ENCODE measurements at regions not wholly inside any gene's neighbourhood (a gene's known extent, or its start where the extent isn't known, plus 50 kb on each side); places are given as distances from the start of the nearest gene placed in this dataset.

DNA sequence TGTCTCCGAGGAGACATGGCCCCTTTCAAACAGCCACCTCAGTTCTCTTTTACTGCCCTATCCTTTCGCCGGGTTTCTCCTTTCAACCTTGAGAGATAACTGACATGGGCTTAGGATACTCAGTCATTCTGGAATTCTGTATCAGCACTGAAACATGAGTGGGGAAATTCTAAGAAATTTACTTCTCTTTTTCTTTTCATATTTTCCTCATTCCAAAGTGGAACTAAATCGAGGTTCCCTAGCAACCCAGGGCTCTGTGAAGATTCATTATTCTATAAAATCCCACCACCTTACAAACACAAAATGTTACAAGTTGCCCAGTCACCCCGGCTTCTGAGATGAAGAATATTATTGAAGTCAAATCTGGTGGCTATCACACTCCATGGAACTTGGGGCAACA lies 319.2 kb downstream of the ENC1 start:
- no peaks in the 10 kb centered on the region for H3K36me3 ChIP-seq (ENCODE audit: control insufficient read depth in 1 of 2, insufficient read depth in 2 of 2, low read length in 2 of 2)
- no peak overlapping the region for H3K4me3 ChIP-seq (replicated peaks in 1 of 2; ENCODE audit: low read depth in 1 of 2, low read length in 2 of 2)
- H2AFZ ChIP-seq (ENCODE audit: low read depth, low read length, poor library complexity, severe bottlenecking) = no peak overlapping the region
- H3K27me3 ChIP-seq (ENCODE audit: insufficient read depth, low read length) = peaks cover 32% of the 10 kb centered on the region
- no peak for DNase-seq (ENCODE audit: low read depth, low spot score)
- H3K9ac ChIP-seq (ENCODE audit: low read length) = no peak overlapping the region
- no peak for ATAC-seq
- H3K9me3 ChIP-seq (ENCODE audit: control insufficient read depth in 1 of 2, insufficient read depth in 1 of 2, low read depth in 1 of 2, low read length in 2 of 2) = no peaks in the 10 kb centered on the region
- no peak overlapping the region for H3K4me2 ChIP-seq (ENCODE audit: low read length)
- POLR2A ChIA-PET = no interaction called here
- peaks cover 5 to 16% of the 10 kb centered on the region in 2 experiments; a peak in 3 of 4 replicates for H3K4me1 ChIP-seq (ENCODE audit: control insufficient read depth in 1 of 2, insufficient read depth in 2 of 2, low read length in 2 of 2)
- no peaks in the 10 kb centered on the region for H3K79me2 ChIP-seq (ENCODE audit: insufficient read depth, low read length)
- intact Hi-C loops (cut with micrococcal nuclease) = no loop called here
- TF ChIP-seq REST (IDR thresholded peaks at IDR 0.05; ENCODE audit: low read depth) = no peak
- no peak for TF ChIP-seq SRF (IDR thresholded peaks at IDR 0.05; ENCODE audit: low read depth)
- CTCF ChIA-PET = no interaction called here
- H4K20me1 ChIP-seq (ENCODE audit: insufficient read depth) = no peaks in the 10 kb centered on the region
- no TSS peak for BruUV-seq (replicated peaks)
- RAD21 ChIA-PET (ENCODE audit: low non-redundant PET in 1 of 2, low total read pairs in 2 of 2, uncharacterized antibody in 2 of 2, unreplicated experiment in 2 of 2) = no interaction called here
- H3K27ac ChIP-seq (ENCODE audit: low read depth, low read length) = no peak overlapping the region
- H3K9me2 ChIP-seq (ENCODE audit: insufficient read depth) = no peaks in the 10 kb centered on the region

GRCh38 chr5:74320526-74320925 lies 320.0 kb downstream of the ENC1 start:
- Histone ChIP-seq H3K4me2 (ENCODE audit: low read length) (no peak overlapping the region), H3K27me3 (ENCODE audit: insufficient read depth, low read length) (peaks cover 27% of the 10 kb centered on the region), H3K9me2 (ENCODE audit: insufficient read depth) (no peaks in the 10 kb centered on the region), H3K9me3 (ENCODE audit: control insufficient read depth in 1 of 2, insufficient read depth in 1 of 2, low read depth in 1 of 2, low read length in 2 of 2) (no peaks in the 10 kb centered on the region), H3K9ac (ENCODE audit: low read length) (no peak overlapping the region), H3K27ac (ENCODE audit: low read depth, low read length) (no peak overlapping the region), H2AFZ (ENCODE audit: low read depth, low read length, poor library complexity, severe bottlenecking) (no peak overlapping the region), H4K20me1 (ENCODE audit: insufficient read depth) (no peaks in the 10 kb centered on the region), H3K4me1 (ENCODE audit: control insufficient read depth in 1 of 2, insufficient read depth in 2 of 2, low read length in 2 of 2) (peaks cover 0 to 17% of the 10 kb centered on the region in 2 experiments; a peak in 2 of 4 replicates), H3K4me3 (replicated peaks in 1 of 2; ENCODE audit: low read depth in 1 of 2, low read length in 2 of 2) (no peak overlapping the region), H3K36me3 (ENCODE audit: control insufficient read depth in 1 of 2, insufficient read depth in 2 of 2, low read length in 2 of 2) (no peaks in the 10 kb centered on the region), H3K79me2 (ENCODE audit: insufficient read depth, low read length) (no peaks in the 10 kb centered on the region)
- no peak for TF ChIP-seq POLR2AphosphoS5 (IDR thresholded peaks at IDR 0.05; ENCODE audit: low read depth, low read length)
- TF ChIP-seq, protein P1, sequence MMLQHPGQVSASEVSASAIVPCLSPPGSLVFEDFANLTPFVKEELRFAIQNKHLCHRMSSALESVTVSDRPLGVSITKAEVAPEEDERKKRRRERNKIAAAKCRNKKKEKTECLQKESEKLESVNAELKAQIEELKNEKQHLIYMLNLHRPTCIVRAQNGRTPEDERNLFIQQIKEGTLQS (IDR thresholded peaks at IDR 0.05) = no peak
- no peak for TF ChIP-seq POLR2A (IDR thresholded peaks at IDR 0.05; ENCODE audit: borderline replicate concordance, extremely low read depth, insufficient read depth, insufficient read length)
- TF ChIP-seq SP1 (IDR thresholded peaks at IDR 0.05; ENCODE audit: low read depth) = no peak
- no peak for TF ChIP-seq TCF7L2 (IDR thresholded peaks at IDR 0.05; ENCODE audit: borderline replicate concordance, extremely low read depth, insufficient read depth, insufficient read length)
- TF ChIP-seq EZH2 (IDR thresholded peaks at IDR 0.05) = no peak
- TF ChIP-seq EZH2phosphoT487 (IDR thresholded peaks at IDR 0.05; ENCODE audit: borderline replicate concordance) = no peak
- no peak for TF ChIP-seq ZNF274 (IDR thresholded peaks at IDR 0.05; ENCODE audit: low read depth, low read length)
- TF ChIP-seq, protein P2, sequence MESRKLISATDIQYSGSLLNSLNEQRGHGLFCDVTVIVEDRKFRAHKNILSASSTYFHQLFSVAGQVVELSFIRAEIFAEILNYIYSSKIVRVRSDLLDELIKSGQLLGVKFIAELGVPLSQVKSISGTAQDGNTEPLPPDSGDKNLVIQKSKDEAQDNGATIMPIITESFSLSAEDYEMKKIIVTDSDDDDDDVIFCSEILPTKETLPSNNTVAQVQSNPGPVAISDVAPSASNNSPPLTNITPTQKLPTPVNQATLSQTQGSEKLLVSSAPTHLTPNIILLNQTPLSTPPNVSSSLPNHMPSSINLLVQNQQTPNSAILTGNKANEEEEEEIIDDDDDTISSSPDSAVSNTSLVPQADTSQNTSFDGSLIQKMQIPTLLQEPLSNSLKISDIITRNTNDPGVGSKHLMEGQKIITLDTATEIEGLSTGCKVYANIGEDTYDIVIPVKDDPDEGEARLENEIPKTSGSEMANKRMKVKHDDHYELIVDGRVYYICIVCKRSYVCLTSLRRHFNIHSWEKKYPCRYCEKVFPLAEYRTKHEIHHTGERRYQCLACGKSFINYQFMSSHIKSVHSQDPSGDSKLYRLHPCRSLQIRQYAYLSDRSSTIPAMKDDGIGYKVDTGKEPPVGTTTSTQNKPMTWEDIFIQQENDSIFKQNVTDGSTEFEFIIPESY (IDR thresholded peaks at IDR 0.05; ENCODE audit: extremely low read depth, insufficient replicate concordance, low read length) = no peak
- no peak for TF ChIP-seq SRF (IDR thresholded peaks at IDR 0.05; ENCODE audit: low read depth)
- no peak for TF ChIP-seq CBX3 (IDR thresholded peaks at IDR 0.05; ENCODE audit: low read depth)
- TF ChIP-seq ZFX (IDR thresholded peaks at IDR 0.05) = no peak
- TF ChIP-seq RAD21 (IDR thresholded peaks at IDR 0.05; ENCODE audit: low read depth) = no peak
- TF ChIP-seq YY1 (IDR thresholded peaks at IDR 0.05; ENCODE audit: extremely low read depth, insufficient replicate concordance, low read depth, low read length) = no peak
- TF ChIP-seq EGR1 (IDR thresholded peaks at IDR 0.05; ENCODE audit: low read depth) = no peak
- no peak for TF ChIP-seq ELF1 (IDR thresholded peaks at IDR 0.05; ENCODE audit: borderline replicate concordance, low read depth)
- ATAC-seq (no peak), DNase-seq (ENCODE audit: low read depth, low spot score) (no peak)
- POLR2A ChIA-PET = no interaction called here
- intact Hi-C loops (cut with micrococcal nuclease) = no loop called here
- no TSS peak for BruUV-seq (replicated peaks)
- RAD21 ChIA-PET (ENCODE audit: low non-redundant PET in 1 of 2, low total read pairs in 2 of 2, uncharacterized antibody in 2 of 2, unreplicated experiment in 2 of 2) = no interaction called here
- CTCF ChIA-PET = no interaction called here
